ENCODE measurements at regions not wholly inside any gene's neighbourhood (a gene's known extent, or its start where the extent isn't known, plus 50 kb on each side); places are given as distances from the start of the nearest gene placed in this dataset.

GRCh38 chrX:35351212-35351611 is 408.6 kb downstream of the FAM47B start:
- TF ChIP-seq CTCF (conservative IDR thresholded peaks at IDR 0.05), result no peak
- TF ChIP-seq ZFX (IDR thresholded peaks at IDR 0.05), result no peak

Measured in C4-2B (cell line).